IPS-20b (cell line): ENCODE measurements at regions not wholly inside any gene's neighbourhood (a gene's known extent, or its start where the extent isn't known, plus 50 kb on each side); places are given as distances from the start of the nearest gene placed in this dataset.

ENCODE experiments used
- H3K27ac ChIP-seq: one replicate; pipeline ENCODE4 v1.5.1; 2013; ENCODE audit warnings: low read length
- H3K27me3 ChIP-seq: 2 replicates; pipeline ENCODE4 v1.6.1; 2013; ENCODE audit warnings: mild to moderate bottlenecking, low read length, inconsistent platforms; ENCODE audit not compliant: insufficient read depth
- H3K36me3 ChIP-seq: 2 replicates; pipeline ENCODE4 v1.6.1; 2013; ENCODE audit warnings: low read depth, mild to moderate bottlenecking, inconsistent platforms, low read length, moderate library complexity; ENCODE audit not compliant: insufficient read depth
- H3K4me1 ChIP-seq: 2 replicates; pipeline ENCODE4 v1.6.1; 2013; ENCODE audit warnings: mild to moderate bottlenecking, control low read depth, inconsistent platforms, low read length, moderate library complexity; ENCODE audit not compliant: insufficient read depth
- H3K4me3 ChIP-seq: 2 replicates; pipeline ENCODE4 v1.5.1; 2013; ENCODE audit warnings: mild to moderate bottlenecking, low read length, inconsistent platforms
- H3K9ac ChIP-seq: 2 replicates; pipeline ENCODE4 v1.6.1; 2013; ENCODE audit warnings: low read depth, mild to moderate bottlenecking, inconsistent platforms, low read length, moderate library complexity
- H3K9me3 ChIP-seq: 2 replicates; pipeline ENCODE4 v1.6.1; 2013; ENCODE audit warnings: mild to moderate bottlenecking, low read depth, low read length, inconsistent platforms; ENCODE audit not compliant: insufficient read depth

DNA sequence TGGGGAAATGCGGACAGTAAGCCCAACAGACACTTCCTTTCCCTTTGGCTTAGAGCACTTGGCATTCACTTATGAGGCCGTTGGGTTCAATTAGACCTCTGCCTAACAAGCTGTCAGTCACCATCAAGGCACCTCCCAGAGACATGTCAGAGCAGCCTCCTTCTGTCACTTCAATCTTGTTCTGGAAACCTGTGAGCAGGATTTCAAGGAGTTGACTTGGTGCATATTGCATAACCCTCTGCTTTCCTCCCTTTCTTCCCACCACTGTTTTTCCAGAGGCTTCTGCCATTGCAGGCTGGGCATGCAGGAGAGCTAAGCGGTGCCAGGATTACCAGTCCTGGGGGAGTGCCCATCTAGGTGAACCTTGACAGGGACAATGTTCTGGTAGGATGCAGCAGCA, 484.2 kb upstream of the LRRC4C start:
- H3K27ac ChIP-seq = no peak overlapping the region
- H3K4me3 ChIP-seq = no peak overlapping the region
- H3K9ac ChIP-seq = no peak overlapping the region
- H3K36me3 ChIP-seq = no peaks in the 10 kb centered on the region
- H3K27me3 ChIP-seq = no peaks in the 10 kb centered on the region
- no peaks in the 10 kb centered on the region for H3K9me3 ChIP-seq
- no peaks in the 10 kb centered on the region; the same call in 1 of the 2 replicates for H3K4me1 ChIP-seq

DNA sequence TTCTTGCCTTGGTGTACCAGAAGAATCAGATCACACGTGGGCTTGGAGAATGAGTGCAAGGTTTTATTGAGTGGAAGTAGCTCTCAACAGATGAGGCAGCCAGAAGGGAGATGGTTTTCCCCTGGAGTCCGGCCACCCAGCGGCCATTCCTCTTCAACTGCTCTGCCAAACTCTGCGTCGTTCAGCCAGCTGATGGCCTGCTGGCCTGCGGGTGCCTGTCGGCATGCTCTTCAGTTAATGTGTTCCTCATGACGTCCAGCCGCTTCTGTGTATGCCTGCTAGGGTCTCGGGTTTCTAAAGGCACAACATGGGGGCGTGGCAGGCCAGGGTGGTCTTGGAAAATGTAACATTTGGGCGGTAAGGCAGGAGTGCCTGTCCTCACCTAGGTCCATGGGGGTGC, 487.9 kb upstream of the LRRC4C start:
- Histone ChIP-seq H3K9me3 (no peaks in the 10 kb centered on the region), H3K27me3 (no peaks in the 10 kb centered on the region), H3K27ac (no peak overlapping the region), H3K4me3 (no peak overlapping the region), H3K4me1 (no peaks in the 10 kb centered on the region; the same call in 1 of the 2 replicates), H3K36me3 (no peaks in the 10 kb centered on the region), H3K9ac (no peak overlapping the region)

DNA sequence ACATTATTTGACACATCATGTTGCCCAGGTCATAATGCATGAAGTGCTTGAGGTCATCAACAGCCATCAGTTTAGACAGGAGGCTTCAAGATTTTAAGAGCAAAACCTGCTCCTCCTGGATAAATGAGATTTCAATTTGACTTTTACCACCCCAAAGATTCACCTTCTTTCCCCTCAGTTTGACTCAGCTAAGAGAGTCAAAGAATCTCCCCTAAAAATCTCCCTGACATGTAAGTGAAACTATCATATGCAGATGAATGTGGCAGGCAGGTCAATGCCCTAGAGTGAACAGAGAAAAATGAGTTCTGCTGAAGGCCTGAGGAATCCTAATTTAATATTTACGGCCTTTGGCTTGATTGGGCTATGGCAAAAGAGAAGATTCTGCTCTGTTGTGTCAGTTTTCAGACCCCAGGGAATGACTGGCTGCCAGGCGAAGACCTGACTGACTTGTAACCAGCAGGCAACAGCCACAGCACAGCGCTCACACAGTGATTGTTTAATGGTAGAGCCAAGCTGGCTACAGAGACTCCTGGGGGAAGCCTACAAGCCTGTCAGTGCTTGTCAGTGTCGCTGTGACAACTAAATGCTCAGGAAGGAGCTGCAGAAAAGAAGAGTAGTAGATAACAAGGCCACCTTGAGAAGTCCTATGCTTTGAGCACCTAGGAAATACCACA, 491.2 kb upstream of the LRRC4C start:
- Histone ChIP-seq H3K4me3 (no peak overlapping the region), H3K4me1 (no peaks in the 10 kb centered on the region; the same call in 1 of the 2 replicates), H3K9me3 (no peaks in the 10 kb centered on the region), H3K27me3 (no peaks in the 10 kb centered on the region), H3K36me3 (no peaks in the 10 kb centered on the region), H3K27ac (no peak overlapping the region), H3K9ac (no peak overlapping the region)

- Histone ChIP-seq H3K9ac (no peak overlapping the region), H3K9me3 (no peaks in the 10 kb centered on the region), H3K27me3 (no peaks in the 10 kb centered on the region)
Observed at GRCh38 chr11:41954034-41954433, 494.6 kb upstream of the LRRC4C start.

GRCh38 chr11:41955066-41955465, 495.6 kb upstream of the LRRC4C start:
- H3K9ac ChIP-seq = no peak overlapping the region
- H3K4me3 ChIP-seq = no peak overlapping the region
- H3K9me3 ChIP-seq = no peaks in the 10 kb centered on the region
- no peak overlapping the region for H3K27ac ChIP-seq
- H3K4me1 ChIP-seq = no peaks in the 10 kb centered on the region
- H3K36me3 ChIP-seq = no peaks in the 10 kb centered on the region
- no peaks in the 10 kb centered on the region for H3K27me3 ChIP-seq

More at GRCh38 chr11:41954034-41954433, 494.6 kb upstream of the LRRC4C start:
- no peaks in the 10 kb centered on the region for H3K4me1 ChIP-seq
- no peak overlapping the region for H3K27ac ChIP-seq
- H3K4me3 ChIP-seq = no peak overlapping the region
- H3K36me3 ChIP-seq = no peaks in the 10 kb centered on the region

- no peak overlapping the region for H3K27ac ChIP-seq
- no peak overlapping the region for H3K4me3 ChIP-seq
- peaks cover 3% of the 10 kb centered on the region; the same call in 1 of the 2 replicates for H3K9me3 ChIP-seq
- no peaks in the 10 kb centered on the region for H3K4me1 ChIP-seq
- no peaks in the 10 kb centered on the region for H3K36me3 ChIP-seq
- no peaks in the 10 kb centered on the region for H3K27me3 ChIP-seq
- no peak overlapping the region; the same call in 1 of the 2 replicates for H3K9ac ChIP-seq
Observed at GRCh38 chr11:41955635-41956400, 496.4 kb upstream of the LRRC4C start.

- Histone ChIP-seq H3K4me3 (no peak overlapping the region), H3K27ac (no peak overlapping the region), H3K4me1 (no peaks in the 10 kb centered on the region), H3K9ac (no peak overlapping the region), H3K27me3 (no peaks in the 10 kb centered on the region), H3K9me3 (peaks cover 3% of the 10 kb centered on the region; the same call in 1 of the 2 replicates), H3K36me3 (no peaks in the 10 kb centered on the region)
Observed at GRCh38 chr11:41963406-41963805, 504.0 kb upstream of the LRRC4C start.

DNA sequence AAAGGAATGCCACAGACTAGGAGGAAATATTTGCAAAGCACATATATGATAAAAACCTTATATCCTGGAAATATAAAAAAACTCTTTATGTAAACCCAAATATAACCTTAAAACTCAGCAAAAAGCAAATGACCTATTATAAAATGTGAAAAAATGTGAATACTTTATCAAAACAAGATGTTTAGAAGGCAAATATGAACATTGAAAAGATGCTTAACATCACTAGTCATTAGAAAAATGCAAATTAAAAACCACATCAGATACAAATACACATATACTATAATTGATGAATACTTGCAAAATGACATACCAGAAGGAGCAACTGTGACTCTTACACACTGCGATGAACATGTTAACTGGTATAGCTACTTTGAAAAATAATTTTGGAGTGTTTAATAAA, 511.2 kb upstream of the LRRC4C start:
- H3K27me3 ChIP-seq = no peaks in the 10 kb centered on the region

GRCh38 chr11:41971592-41971991, 512.1 kb upstream of the LRRC4C start:
- no peak overlapping the region for H3K27ac ChIP-seq
- no peaks in the 10 kb centered on the region for H3K9me3 ChIP-seq
- H3K4me1 ChIP-seq = no peaks in the 10 kb centered on the region; the same call in 1 of the 2 replicates
- no peaks in the 10 kb centered on the region for H3K27me3 ChIP-seq
- H3K36me3 ChIP-seq = no peaks in the 10 kb centered on the region
- no peak overlapping the region for H3K4me3 ChIP-seq
- no peak overlapping the region for H3K9ac ChIP-seq

More for the DNA sequence above, 511.2 kb upstream of the LRRC4C start:
- Histone ChIP-seq H3K9ac (no peak overlapping the region), H3K9me3 (no peaks in the 10 kb centered on the region), H3K36me3 (no peaks in the 10 kb centered on the region), H3K4me1 (no peaks in the 10 kb centered on the region; the same call in 1 of the 2 replicates), H3K4me3 (no peak overlapping the region), H3K27ac (no peak overlapping the region)

- no peak overlapping the region for H3K27ac ChIP-seq
- no peaks in the 10 kb centered on the region for H3K36me3 ChIP-seq
- no peaks in the 10 kb centered on the region for H3K27me3 ChIP-seq
- H3K9me3 ChIP-seq = no peaks in the 10 kb centered on the region
- H3K9ac ChIP-seq = no peak overlapping the region
- H3K4me3 ChIP-seq = no peak overlapping the region
- no peaks in the 10 kb centered on the region for H3K4me1 ChIP-seq
Observed at GRCh38 chr11:41978945-41979344, 519.5 kb upstream of the LRRC4C start.

DNA sequence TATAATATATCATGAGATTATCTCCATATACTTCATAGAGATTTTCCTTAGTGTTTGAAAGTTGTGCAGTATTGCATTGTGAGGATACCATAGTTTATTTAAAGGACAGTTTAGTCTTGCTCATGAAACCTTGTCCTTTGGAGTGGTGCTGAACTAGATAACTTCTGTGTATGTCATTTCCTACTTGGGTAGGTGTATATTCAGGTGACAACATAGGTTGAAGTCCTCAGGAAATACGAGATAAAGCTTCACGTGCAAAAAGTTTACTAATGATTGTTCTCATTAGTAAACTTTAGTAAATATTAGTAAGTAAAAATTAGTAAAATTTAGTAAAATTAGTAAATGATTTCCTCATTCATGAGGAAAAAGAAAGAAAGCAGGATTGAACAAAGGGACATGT, 521.3 kb upstream of the LRRC4C start:
- H3K9me3 ChIP-seq = no peaks in the 10 kb centered on the region
- no peaks in the 10 kb centered on the region for H3K36me3 ChIP-seq

GRCh38 chr11:41982276-41982675, 522.8 kb upstream of the LRRC4C start:
- Histone ChIP-seq H3K27ac (no peak overlapping the region), H3K9ac (no peak overlapping the region), H3K4me3 (no peak overlapping the region), H3K36me3 (no peaks in the 10 kb centered on the region), H3K9me3 (no peaks in the 10 kb centered on the region), H3K4me1 (no peaks in the 10 kb centered on the region), H3K27me3 (no peaks in the 10 kb centered on the region)

More for the DNA sequence above, 521.3 kb upstream of the LRRC4C start:
- H3K27me3 ChIP-seq = no peaks in the 10 kb centered on the region
- no peak overlapping the region for H3K27ac ChIP-seq
- H3K4me3 ChIP-seq = no peak overlapping the region
- no peaks in the 10 kb centered on the region for H3K4me1 ChIP-seq
- no peak overlapping the region for H3K9ac ChIP-seq
